ENCODE measurements at regions not wholly inside any gene's neighbourhood (a gene's known extent, or its start where the extent isn't known, plus 50 kb on each side); places are given as distances from the start of the nearest gene placed in this dataset.

DNA sequence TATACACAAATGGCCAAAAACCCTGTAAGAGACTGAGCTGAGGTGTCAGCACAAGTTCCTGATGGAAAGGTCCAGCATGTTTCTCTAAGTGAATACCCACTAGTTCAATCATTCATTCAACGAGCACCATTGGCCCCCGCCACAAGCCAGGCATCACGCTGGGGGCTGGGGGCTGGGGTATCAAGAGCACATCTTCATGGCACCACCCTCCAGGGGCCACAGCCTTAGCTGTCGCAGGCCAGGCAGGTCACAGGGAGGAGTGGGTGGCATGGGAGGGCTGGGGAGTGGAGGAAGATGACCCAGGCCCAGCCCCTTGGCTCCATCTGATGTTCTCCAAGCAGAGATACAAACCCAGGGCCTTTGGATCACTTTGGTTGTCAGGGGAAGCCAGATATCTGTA is 97.9 kb downstream of the ACKR3 start:
- DNase-seq, result no peak
- H3K9me3 Mint-ChIP-seq (ENCODE audit: low read depth), result no peaks in the 10 kb centered on the region
- POLR2A ChIA-PET, result no interaction called here
- H3K27ac Mint-ChIP-seq, result no peak overlapping the region
- ATAC-seq, result no peak
- H3K4me1 Mint-ChIP-seq, result no peaks in the 10 kb centered on the region
- H3K36me3 Mint-ChIP-seq (ENCODE audit: low read depth), result no peaks in the 10 kb centered on the region
- CTCF ChIA-PET, result no interaction called here
- no peak overlapping the region for H3K4me3 Mint-ChIP-seq
- peaks cover 5% of the 10 kb centered on the region for H3K27me3 Mint-ChIP-seq
- intact Hi-C loops (cut with DNase I, micrococcal nuclease), result no loop called here

DNA sequence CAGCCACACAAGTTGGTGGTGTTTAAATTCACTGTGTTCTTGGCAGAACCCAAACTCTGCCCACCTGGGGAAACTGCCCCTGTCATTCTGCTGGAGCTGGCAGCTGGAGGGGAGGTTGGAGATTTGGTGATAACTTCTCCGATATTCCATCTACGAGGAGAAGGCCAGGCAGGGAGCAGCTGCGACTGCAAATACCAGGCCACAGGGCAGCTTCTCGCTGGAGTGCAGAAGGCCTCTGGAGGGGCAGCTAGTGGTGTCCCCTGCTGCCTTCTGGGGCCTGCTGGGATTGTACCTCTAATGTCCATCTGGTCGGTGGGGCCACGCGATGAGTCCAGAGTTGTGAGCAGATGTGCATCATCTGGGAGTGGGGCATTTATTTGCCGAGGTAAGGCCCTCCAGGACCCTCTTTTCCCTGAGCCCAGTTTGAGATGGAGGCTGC is 98.9 kb downstream of the ACKR3 start:
- no peaks in the 10 kb centered on the region for H3K9me3 Mint-ChIP-seq (ENCODE audit: low read depth)
- ATAC-seq (no peak), DNase-seq (no peak)
- ChIA-PET CTCF (no interaction called here), POLR2A (no interaction called here)
- no peak overlapping the region for H3K4me3 Mint-ChIP-seq
- no peaks in the 10 kb centered on the region for H3K36me3 Mint-ChIP-seq (ENCODE audit: low read depth)
- H3K27ac Mint-ChIP-seq, result no peak overlapping the region
- H3K4me1 Mint-ChIP-seq, result no peaks in the 10 kb centered on the region
- peaks cover 5% of the 10 kb centered on the region for H3K27me3 Mint-ChIP-seq
- intact Hi-C loops (cut with DNase I, micrococcal nuclease), result no loop called here

DNA sequence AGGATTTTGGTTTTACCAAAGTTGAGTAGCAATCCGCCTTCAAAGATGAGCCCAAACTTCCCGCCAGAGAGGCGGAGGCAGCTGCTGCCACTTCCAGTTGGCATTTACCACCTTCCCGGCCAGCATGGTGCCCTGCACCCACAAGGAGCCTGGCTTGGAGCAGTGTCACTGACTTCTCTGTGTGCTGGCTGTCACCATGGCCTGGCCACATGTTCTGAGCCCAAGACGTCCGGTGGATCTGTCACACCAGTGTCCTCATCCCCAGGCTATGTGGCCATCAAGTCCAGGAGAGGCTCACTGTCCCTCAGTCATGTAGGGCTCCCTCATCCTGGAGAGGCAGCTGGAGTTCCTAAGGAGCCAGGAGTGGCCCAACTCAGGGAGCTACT is 100.6 kb downstream of the ACKR3 start:
- no peak for ATAC-seq
- H3K4me1 Mint-ChIP-seq, result no peaks in the 10 kb centered on the region
- H3K27me3 Mint-ChIP-seq, result peaks cover 6% of the 10 kb centered on the region
- H3K27ac Mint-ChIP-seq, result no peak overlapping the region
- ChIA-PET CTCF (no interaction called here), POLR2A (no interaction called here)
- intact Hi-C loops (cut with DNase I, micrococcal nuclease), result no loop called here
- H3K4me3 Mint-ChIP-seq, result no peak overlapping the region
- no peak for DNase-seq
- no peaks in the 10 kb centered on the region for H3K9me3 Mint-ChIP-seq (ENCODE audit: low read depth)
- H3K36me3 Mint-ChIP-seq (ENCODE audit: low read depth), result no peaks in the 10 kb centered on the region

DNA sequence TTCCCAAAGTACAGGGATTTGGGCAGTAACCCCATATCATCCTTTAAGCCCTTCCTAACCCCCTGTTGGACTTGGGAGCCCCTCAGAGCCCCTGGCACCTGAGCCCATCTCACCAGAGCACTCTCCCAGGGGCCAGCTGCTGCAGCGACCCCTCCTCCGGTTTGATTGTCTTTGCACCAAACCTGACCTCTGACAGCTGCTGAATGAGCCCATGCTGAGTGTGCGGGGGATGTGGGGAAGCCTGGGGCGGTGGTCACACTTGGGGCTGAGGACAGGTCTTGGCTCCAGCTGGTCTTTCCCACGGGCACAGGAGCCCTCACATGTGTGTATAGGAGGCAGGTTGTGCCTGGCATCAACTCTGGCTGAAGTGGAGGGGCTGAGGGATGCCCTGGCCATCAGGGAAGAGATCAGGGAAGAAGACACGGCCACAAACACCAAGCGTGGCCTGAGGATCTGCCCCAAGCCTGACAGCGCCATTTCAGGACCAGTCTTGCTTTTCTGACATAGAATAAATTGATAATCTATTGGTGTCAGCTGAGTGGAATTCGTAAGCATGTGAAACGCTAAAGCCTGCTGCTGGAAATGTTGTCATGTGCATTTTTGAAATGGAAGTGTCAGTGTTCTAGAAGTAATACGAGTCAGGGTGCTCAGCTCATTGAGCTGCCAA is 102.4 kb downstream of the ACKR3 start:
- ATAC-seq, result no peak
- no peak for DNase-seq
- no peaks in the 10 kb centered on the region for H3K36me3 Mint-ChIP-seq (ENCODE audit: low read depth)
- ChIA-PET POLR2A (interaction anchor here (0.7 kb wide), 1 partner anchor 883 kb away, joined by 3 read pairs; no protein-coding TSS in a partner anchor), CTCF (no interaction called here)
- no peaks in the 10 kb centered on the region for H3K4me1 Mint-ChIP-seq
- peaks cover 13% of the 10 kb centered on the region for H3K27me3 Mint-ChIP-seq
- intact Hi-C loops (cut with DNase I, micrococcal nuclease), result no loop called here
- H3K4me3 Mint-ChIP-seq, result no peak overlapping the region
- H3K27ac Mint-ChIP-seq, result no peak overlapping the region
- H3K9me3 Mint-ChIP-seq (ENCODE audit: low read depth), result no peaks in the 10 kb centered on the region

DNA sequence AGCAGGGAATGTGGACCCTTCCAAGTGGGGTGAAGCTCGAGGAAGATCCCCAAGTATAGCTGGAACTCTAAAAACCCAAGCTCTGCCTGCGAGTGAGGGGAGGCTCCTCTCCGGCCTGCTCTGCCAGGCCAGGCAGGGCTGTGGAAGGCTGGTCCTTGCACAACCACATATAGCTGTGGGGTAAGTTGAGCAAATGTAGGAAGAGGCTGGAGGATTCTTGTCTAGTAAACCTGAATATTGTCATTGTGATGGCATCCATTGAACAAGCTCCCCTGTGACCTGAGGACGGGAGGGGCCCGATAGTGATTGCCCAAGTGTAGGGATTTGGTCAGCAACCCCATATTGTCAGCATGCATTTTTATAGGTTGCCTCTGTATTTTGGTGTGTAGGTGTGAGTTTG is 103.0 kb downstream of the ACKR3 start:
- ATAC-seq (no peak), DNase-seq (no peak)
- intact Hi-C loops (cut with DNase I, micrococcal nuclease), result no loop called here
- Mint-ChIP-seq H3K9me3 (ENCODE audit: low read depth) (no peaks in the 10 kb centered on the region), H3K36me3 (ENCODE audit: low read depth) (no peaks in the 10 kb centered on the region), H3K4me1 (no peaks in the 10 kb centered on the region), H3K4me3 (no peak overlapping the region), H3K27ac (no peak overlapping the region), H3K27me3 (peaks cover 18% of the 10 kb centered on the region)
- ChIA-PET CTCF (no interaction called here), POLR2A (no interaction called here)

DNA sequence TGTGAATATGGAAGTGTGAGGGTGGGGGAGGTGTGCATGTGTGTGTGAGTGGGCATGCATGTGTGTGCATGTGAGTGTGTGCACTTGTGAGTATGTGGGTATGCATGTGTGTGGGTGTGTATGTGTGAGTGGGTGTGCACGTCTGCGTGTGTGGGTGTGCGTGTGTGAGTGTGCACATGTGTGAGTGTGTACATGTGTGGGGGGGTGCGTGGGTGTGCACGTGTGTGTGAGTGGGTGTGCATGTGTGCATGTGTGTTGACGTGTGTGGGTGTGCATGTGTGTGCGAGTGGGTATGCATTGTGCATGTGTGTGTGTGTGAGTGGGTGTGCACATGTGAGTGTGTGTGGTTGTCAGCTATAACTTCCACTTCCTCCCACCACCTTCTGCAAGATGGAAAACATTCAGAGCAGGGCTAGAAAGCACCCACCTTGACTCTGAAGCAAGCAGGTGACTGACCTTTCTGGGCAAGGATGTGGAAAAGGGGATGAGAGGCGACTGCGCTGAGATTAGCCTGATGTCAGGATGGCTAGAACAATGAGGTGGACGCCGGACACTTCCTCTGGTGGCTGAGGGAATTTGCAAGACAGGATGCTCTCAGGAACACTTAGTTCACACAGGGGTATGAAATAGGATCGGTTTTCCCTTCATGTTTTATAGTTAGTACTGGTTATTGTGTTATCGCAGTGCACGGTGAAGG is 103.6 kb downstream of the ACKR3 start:
- H3K27me3 Mint-ChIP-seq, result peaks cover 18% of the 10 kb centered on the region
- CTCF ChIA-PET, result no interaction called here
- H3K9me3 Mint-ChIP-seq (ENCODE audit: low read depth), result no peaks in the 10 kb centered on the region
- POLR2A ChIA-PET, result no interaction called here
- H3K27ac Mint-ChIP-seq, result no peak overlapping the region
- DNase-seq, result no peak
- ATAC-seq, result no peak
- no peaks in the 10 kb centered on the region for H3K36me3 Mint-ChIP-seq (ENCODE audit: low read depth)
- intact Hi-C loops (cut with DNase I, micrococcal nuclease), result no loop called here
- no peak overlapping the region for H3K4me3 Mint-ChIP-seq
- H3K4me1 Mint-ChIP-seq, result no peaks in the 10 kb centered on the region

DNA sequence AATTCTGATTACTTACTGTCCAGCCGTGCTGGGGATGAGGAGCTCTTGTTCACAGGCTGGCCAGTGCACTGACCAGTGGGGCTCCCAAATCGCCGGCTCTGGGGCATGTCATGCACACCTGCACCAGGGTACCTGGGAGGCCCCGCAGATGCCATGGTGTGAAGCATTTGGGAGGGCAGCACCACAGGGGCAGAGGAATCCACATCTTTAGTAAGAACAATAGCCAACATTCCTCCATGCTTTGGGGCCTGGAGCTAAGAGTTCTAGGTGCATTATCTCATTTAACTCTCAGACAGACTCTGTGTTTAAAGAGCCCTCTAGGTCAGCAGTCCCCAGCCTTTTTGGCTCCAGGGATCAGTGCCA is 104.2 kb downstream of the ACKR3 start:
- Mint-ChIP-seq H3K27me3 (peaks cover 18% of the 10 kb centered on the region), H3K27ac (no peak overlapping the region), H3K9me3 (ENCODE audit: low read depth) (no peaks in the 10 kb centered on the region), H3K4me1 (no peaks in the 10 kb centered on the region), H3K4me3 (no peak overlapping the region), H3K36me3 (ENCODE audit: low read depth) (no peaks in the 10 kb centered on the region)
- intact Hi-C loops (cut with DNase I, micrococcal nuclease), result no loop called here
- DNase-seq (no peak), ATAC-seq (no peak)
- ChIA-PET POLR2A (no interaction called here), CTCF (no interaction called here)

DNA sequence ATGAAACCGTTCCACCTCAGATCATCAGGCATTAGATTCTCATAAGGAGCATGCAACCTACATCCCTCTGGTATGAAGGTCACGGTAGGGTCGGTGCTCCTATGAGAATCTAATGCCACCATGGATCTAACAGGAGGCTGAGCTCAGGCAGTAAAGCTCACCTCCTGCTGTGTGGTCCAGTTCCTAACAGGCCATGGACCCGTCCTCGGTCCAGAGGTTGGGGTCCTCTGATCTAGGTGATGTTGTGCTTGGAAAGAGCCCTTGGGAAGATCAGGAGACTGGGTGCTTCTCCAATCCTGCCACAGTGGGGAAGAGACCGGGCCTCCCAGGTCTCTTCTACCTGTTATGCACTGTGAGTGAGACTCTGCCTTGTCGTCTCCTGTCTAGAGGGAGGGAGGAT is 104.6 kb downstream of the ACKR3 start:
- Mint-ChIP-seq H3K9me3 (ENCODE audit: low read depth) (no peaks in the 10 kb centered on the region), H3K4me3 (no peak overlapping the region), H3K36me3 (ENCODE audit: low read depth) (no peaks in the 10 kb centered on the region), H3K4me1 (no peaks in the 10 kb centered on the region), H3K27ac (no peak overlapping the region), H3K27me3 (peaks cover 20% of the 10 kb centered on the region)
- DNase-seq (no peak), ATAC-seq (no peak)
- CTCF ChIA-PET, result no interaction called here
- intact Hi-C loops (cut with DNase I, micrococcal nuclease), result no loop called here
- POLR2A ChIA-PET, result interaction anchor here (0.6 kb wide), 1 partner anchor 1073 kb away, joined by 3 read pairs; no protein-coding TSS in a partner anchor

DNA sequence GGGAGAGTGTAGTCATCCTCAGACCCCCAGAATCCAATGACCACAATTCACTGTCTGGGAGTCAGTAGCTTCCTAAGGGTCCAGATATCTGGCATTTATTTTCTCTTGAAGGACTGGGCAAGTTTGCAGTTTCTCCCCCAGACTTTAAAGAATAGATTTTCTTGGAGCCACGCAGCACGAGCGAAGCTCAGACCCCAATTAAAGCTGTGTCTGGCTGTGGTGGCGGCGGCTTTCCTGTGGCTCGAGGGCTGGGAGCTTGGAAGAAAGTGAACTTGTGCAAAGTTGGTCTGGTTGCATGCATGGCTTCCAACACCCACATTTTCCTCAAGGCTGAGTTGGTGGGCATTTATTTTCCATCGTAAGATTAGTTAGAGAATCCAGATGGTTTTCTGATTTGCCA is 105.0 kb downstream of the ACKR3 start:
- Mint-ChIP-seq H3K27ac (no peak overlapping the region), H3K9me3 (ENCODE audit: low read depth) (no peaks in the 10 kb centered on the region), H3K4me3 (no peak overlapping the region), H3K27me3 (peaks cover 20% of the 10 kb centered on the region), H3K36me3 (ENCODE audit: low read depth) (no peaks in the 10 kb centered on the region), H3K4me1 (no peaks in the 10 kb centered on the region)
- intact Hi-C loops (cut with DNase I, micrococcal nuclease), result no loop called here
- ChIA-PET CTCF (no interaction called here), POLR2A (interaction anchor here (0.6 kb wide), 1 partner anchor 1072 kb away, joined by 3 read pairs; no protein-coding TSS in a partner anchor)
- ATAC-seq (no peak), DNase-seq (no peak)

DNA sequence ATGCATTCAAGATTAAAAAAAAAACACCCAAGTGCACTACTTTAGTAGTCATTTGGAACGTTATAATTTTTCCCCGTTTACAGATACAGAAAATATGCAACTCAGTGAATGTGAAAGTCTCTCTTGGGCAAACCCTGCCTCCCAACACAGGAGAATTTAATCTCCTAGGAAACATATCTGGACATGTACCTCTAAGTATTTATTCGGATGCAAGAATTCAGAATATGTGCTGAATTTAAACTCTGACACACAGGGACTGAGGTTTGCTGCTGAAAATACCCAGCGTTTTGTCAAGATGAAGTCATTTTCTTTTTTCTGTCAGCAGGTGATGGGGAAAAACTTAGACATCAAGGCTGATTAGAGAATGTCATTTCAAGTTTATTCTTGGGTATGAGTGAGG is 105.4 kb downstream of the ACKR3 start:
- ATAC-seq (no peak), DNase-seq (no peak)
- no peaks in the 10 kb centered on the region for H3K36me3 Mint-ChIP-seq (ENCODE audit: low read depth)
- H3K4me3 Mint-ChIP-seq, result no peak overlapping the region
- H3K27me3 Mint-ChIP-seq, result peaks cover 20% of the 10 kb centered on the region
- ChIA-PET POLR2A (no interaction called here), CTCF (no interaction called here)
- intact Hi-C loops (cut with DNase I, micrococcal nuclease), result no loop called here
- H3K4me1 Mint-ChIP-seq, result no peaks in the 10 kb centered on the region
- no peaks in the 10 kb centered on the region for H3K9me3 Mint-ChIP-seq (ENCODE audit: low read depth)
- no peak overlapping the region for H3K27ac Mint-ChIP-seq

DNA sequence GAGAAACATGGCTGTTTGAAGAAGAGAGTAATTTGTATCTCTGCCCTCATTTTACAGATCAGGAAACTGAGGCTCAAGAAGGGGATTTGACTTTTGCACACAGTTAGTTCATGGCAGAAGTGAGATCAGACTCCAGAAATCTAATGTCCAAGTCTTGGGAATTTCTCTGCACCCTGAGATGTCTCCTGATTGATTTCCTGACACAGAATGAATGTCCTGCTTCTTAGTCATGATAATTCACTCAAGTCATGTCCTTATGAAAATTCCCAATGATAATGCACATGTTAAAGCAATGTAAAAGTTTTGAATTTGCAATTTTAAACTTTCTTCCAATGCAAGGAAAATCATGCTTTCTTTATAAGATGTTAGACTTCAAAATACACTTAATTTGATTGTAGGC is 105.9 kb downstream of the ACKR3 start:
- Mint-ChIP-seq H3K27ac (no peak overlapping the region), H3K27me3 (peaks cover 20% of the 10 kb centered on the region), H3K9me3 (ENCODE audit: low read depth) (no peaks in the 10 kb centered on the region), H3K4me1 (no peaks in the 10 kb centered on the region), H3K36me3 (ENCODE audit: low read depth) (no peaks in the 10 kb centered on the region), H3K4me3 (no peak overlapping the region)
- ATAC-seq (no peak), DNase-seq (no peak)
- intact Hi-C loops (cut with DNase I, micrococcal nuclease), result no loop called here
- ChIA-PET POLR2A (no interaction called here), CTCF (no interaction called here)

DNA sequence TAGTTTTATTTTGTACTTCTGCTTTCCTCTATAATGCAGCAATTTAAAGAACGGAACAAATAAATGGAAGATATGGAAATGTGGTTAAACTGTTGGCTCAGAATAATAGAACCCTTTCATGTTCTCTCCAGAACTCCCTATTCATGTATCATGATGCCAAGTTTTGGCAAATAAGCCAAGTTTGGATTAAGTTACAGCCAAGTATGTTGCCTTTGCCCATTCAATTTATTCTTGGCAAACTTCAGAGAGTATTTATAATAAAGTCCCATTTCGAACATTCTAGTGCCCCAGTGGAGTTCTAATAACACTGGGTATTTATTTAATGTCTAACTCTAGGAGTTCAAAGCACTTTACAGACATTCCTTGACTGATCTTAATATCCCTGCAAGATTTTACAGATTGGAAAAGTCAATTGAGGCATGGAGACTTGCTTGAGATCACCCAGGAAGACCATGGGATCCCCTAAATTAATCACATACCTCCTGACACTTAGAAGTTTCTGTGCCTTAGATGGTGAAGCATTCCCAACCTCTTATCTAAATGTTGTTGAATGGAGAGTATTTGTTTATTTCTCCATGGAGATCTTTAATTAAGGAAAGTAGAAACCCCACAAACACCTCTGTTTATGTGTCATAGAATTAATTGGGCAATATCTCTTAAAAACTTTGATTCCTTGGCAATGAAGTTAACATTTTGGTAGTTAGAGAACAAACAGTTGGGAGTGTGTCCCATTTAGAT is 106.7 kb downstream of the ACKR3 start:
- intact Hi-C loops (cut with DNase I, micrococcal nuclease), result no loop called here
- Mint-ChIP-seq H3K4me1 (no peaks in the 10 kb centered on the region), H3K27ac (no peak overlapping the region), H3K9me3 (ENCODE audit: low read depth) (no peaks in the 10 kb centered on the region), H3K36me3 (ENCODE audit: low read depth) (no peaks in the 10 kb centered on the region), H3K27me3 (peaks cover 20% of the 10 kb centered on the region), H3K4me3 (no peak overlapping the region)
- POLR2A ChIA-PET, result no interaction called here
- ATAC-seq (no peak), DNase-seq (no peak)
- CTCF ChIA-PET, result no interaction called here

All from activated CD4-positive, alpha-beta T cell treated with anti-CD3 and anti-CD28 coated beads for 36 hours (primary cell).